Stomach (tissue), 8 donors: ENCODE measurements at regions not wholly inside any gene's neighbourhood (a gene's known extent, or its start where the extent isn't known, plus 50 kb on each side); places are given as distances from the start of the nearest gene placed in this dataset.

Experiments used
- DNase-seq, 2 donors: peaks; one replicate each; pipeline versions ENCODE4 v3.0.0 to v3.0.0-alpha.2; 2013 to 2019
- H3K27ac ChIP-seq, 5 donors: fragments of 200-600 bp in 4 of 5; sonication (generic) in 4 of 5; one replicate each; pipeline ENCODE4 v1.5.1; 2013 to 2019; ENCODE audit warnings: mild to moderate bottlenecking in 1 of 5, moderate library complexity in 1 of 5
- H3K27me3 ChIP-seq, 3 donors: fragments of 200-600 bp; sonication (generic); one replicate each; pipeline ENCODE4 v1.5.1; 2017 to 2019; ENCODE audit warnings: mixed run types in 1 of 3
- H3K36me3 ChIP-seq, 4 donors: fragments of 200-600 bp; sonication (generic); 1 replicate in 3 of 4; 2 replicates in 1 of 4; pipeline ENCODE4 v1.5.1; 2016 to 2019
- H3K4me1 ChIP-seq, 4 donors: fragments of 200-600 bp; sonication (generic); one replicate each; pipeline ENCODE4 v1.5.1; 2016 to 2019
- H3K4me3 ChIP-seq, 4 donors: fragments of 200-600 bp; sonication (generic) in 3 of 4; one replicate each; pipeline ENCODE4 v1.5.1; 2016 to 2019; ENCODE audit warnings: mild to moderate bottlenecking in 1 of 4
- H3K9me3 ChIP-seq, 4 donors: fragments of 200-600 bp; sonication (generic); one replicate each; pipeline ENCODE4 v1.5.1; 2016 to 2019
- CTCF ChIP-seq, 7 experiments: fragments of 450-650 bp in 4 of 7; fragments of 200-600 bp in 3 of 7; sonication (generic) in 3 of 7; IDR thresholded peaks; one replicate each; pipeline ENCODE4 v1.5.1; 2016 to 2019; ENCODE audit warnings: antibody characterized with exemption in 7 of 7, control low read depth in 2 of 7, mild to moderate bottlenecking in 1 of 7
- EP300 ChIP-seq: sonication (generic); formaldehyde crosslinking; IDR thresholded peaks from one replicate; pipeline ENCODE4 v1.6.1; 2017; ENCODE audit warnings: antibody characterized with exemption
- POLR2A ChIP-seq, 4 donors: fragments of 450-650 bp; IDR thresholded peaks; one replicate each; pipeline ENCODE4 v1.6.1; 2016; ENCODE audit warnings: antibody characterized with exemption in 4 of 4, control low read depth in 2 of 4, mild to moderate bottlenecking in 1 of 4, moderate library complexity in 1 of 4
- POLR2AphosphoS5 ChIP-seq, 3 donors: sonication (generic); formaldehyde crosslinking; IDR thresholded peaks; one replicate each; pipeline ENCODE4 v1.6.1; 2016; ENCODE audit warnings: antibody characterized with exemption in 3 of 3
- WGBS, 5 donors: extraction: QIAGEN DNeasy Blood & Tissue Kit in 3 of 5; methylation state at CpG; one replicate each; pipeline versions ENCODE4 v1.1.5 to v1.1.7; 2013 to 2018; 5-methylcytosine and 5-hydroxymethylcytosine counted together
- intact Hi-C: fragments of 100-400 bp; cut with DNase I; formaldehyde crosslinking; loops from one replicate; pipeline ENCODE4 v1.15.1; 2023; ENCODE audit warnings: low total_unique reads
- donor health status: healthy with polysubstance abuse.
- donor health status: Bipolar disorder and iron deficiency.
- donor health status: healthy.

GRCh38 chr1:166700696-166701095, 138.6 kb upstream of the POGK start:
- TF ChIP-seq CTCF (IDR thresholded peaks at IDR 0.05) (no peak), EP300 (no peak), POLR2A (IDR thresholded peaks at IDR 0.05) (no peak), POLR2AphosphoS5 (IDR thresholded peaks at IDR 0.05) (no peak)
- 55 to 70% (median 67%) methylated on average over 4 of the region's 4 CpGs for WGBS, 5 donors
- H3K9me3 ChIP-seq: no peaks in the 10 kb centered on the region
- no peak overlapping the region for H3K27ac ChIP-seq
- intact Hi-C loops: no loop called here
- no peaks in the 10 kb centered on the region for H3K36me3 ChIP-seq
- no peaks in the 10 kb centered on the region for H3K27me3 ChIP-seq
- no peak for DNase-seq
- no peaks in the 10 kb centered on the region for H3K4me1 ChIP-seq
- no peak overlapping the region for H3K4me3 ChIP-seq

GRCh38 chr1:166701603-166702100, 137.6 kb upstream of the POGK start:
- H3K4me1 ChIP-seq: no peaks in the 10 kb centered on the region
- no peak for DNase-seq
- no peaks in the 10 kb centered on the region for H3K9me3 ChIP-seq
- 23 to 53% (median 38%) methylated on average over 1 of the region's 1 CpG for WGBS, 5 donors
- H3K27ac ChIP-seq: no peak overlapping the region
- TF ChIP-seq POLR2A (IDR thresholded peaks at IDR 0.05) (no peak), EP300 (no peak), CTCF (IDR thresholded peaks at IDR 0.05) (no peak), POLR2AphosphoS5 (IDR thresholded peaks at IDR 0.05) (no peak)
- intact Hi-C loops: no loop called here
- H3K36me3 ChIP-seq: no peaks in the 10 kb centered on the region
- H3K4me3 ChIP-seq: no peak overlapping the region
- H3K27me3 ChIP-seq: no peaks in the 10 kb centered on the region

DNA sequence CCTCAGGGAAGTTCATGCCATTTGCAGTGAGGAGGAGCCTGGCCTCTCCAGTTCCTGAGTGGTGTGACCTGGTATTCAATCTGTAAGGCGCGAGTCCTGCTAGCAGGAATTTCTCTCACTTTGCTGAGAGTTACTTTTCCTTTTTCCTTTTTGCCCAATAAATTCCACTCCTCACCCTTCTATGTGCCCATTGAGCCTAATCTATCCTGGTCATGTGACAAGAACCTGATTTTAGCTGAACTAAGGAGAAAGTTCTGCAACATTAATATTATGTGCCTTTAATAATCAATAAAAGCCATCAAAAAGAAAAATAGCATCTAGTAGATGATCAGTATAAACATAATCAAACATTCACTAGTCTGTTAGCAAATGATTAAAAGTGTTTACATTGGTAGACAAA, 136.1 kb upstream of the POGK start:
- no peak for DNase-seq
- no peak overlapping the region for H3K4me3 ChIP-seq
- WGBS, 5 donors: 77 to 88% (median 86%) methylated on average over 2 of the region's 2 CpGs
- intact Hi-C loops: no loop called here
- no peaks in the 10 kb centered on the region for H3K27me3 ChIP-seq
- no peak for TF ChIP-seq POLR2AphosphoS5 (IDR thresholded peaks at IDR 0.05)
- TF ChIP-seq POLR2A (IDR thresholded peaks at IDR 0.05): no peak
- no peak for TF ChIP-seq CTCF (IDR thresholded peaks at IDR 0.05)
- no peak for TF ChIP-seq EP300
- H3K36me3 ChIP-seq: no peaks in the 10 kb centered on the region
- no peaks in the 10 kb centered on the region for H3K9me3 ChIP-seq
- no peak overlapping the region for H3K27ac ChIP-seq
- no peaks in the 10 kb centered on the region for H3K4me1 ChIP-seq

DNA sequence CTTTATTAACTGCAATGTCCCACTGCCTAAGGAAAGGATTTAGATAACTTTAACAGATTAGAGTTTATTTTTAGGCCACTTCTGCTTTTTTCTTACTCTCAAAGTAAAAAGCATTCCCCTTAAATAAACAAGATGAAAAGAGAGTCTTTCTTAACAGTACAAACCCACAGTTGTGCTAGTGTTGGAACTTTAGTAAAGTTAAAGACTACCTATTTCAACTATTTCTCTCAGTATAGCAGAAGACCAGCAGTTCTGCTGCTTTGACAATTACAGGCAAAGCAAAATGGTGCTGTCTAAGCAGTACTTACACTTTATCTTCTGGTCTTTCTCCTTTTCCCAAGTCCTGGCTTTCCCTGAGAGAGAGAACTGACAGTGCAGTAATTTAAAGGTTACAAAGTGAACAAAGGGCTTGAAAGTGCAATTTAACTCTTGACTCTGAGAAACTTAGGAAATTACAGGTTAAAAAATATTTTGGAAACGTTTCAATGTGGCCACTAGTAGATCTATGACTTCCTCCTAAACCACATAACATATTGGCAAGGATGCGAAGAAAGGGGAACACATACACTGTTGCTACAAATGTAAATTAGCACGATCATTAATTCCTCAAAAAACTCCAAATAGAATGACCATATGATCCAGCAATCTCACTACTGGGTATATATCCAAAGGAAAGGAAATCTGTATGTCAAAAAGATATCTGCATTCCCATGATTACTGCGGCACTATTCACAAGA, 135.4 kb upstream of the POGK start:
- DNase-seq: no peak
- no peaks in the 10 kb centered on the region for H3K9me3 ChIP-seq
- H3K36me3 ChIP-seq: no peaks in the 10 kb centered on the region
- no peaks in the 10 kb centered on the region for H3K4me1 ChIP-seq
- H3K27ac ChIP-seq: no peak overlapping the region
- intact Hi-C loops: no loop called here
- TF ChIP-seq EP300 (no peak), POLR2AphosphoS5 (IDR thresholded peaks at IDR 0.05) (no peak), POLR2A (IDR thresholded peaks at IDR 0.05) (no peak), CTCF (IDR thresholded peaks at IDR 0.05) (no peak)
- no peak overlapping the region for H3K4me3 ChIP-seq
- no peaks in the 10 kb centered on the region for H3K27me3 ChIP-seq
- WGBS, 5 donors: 49 to 65% (median 59%) methylated on average over 4 of the region's 4 CpGs
